Liver (tissue), 7 donors: ENCODE measurements at regions not wholly inside any gene's neighbourhood (a gene's known extent, or its start where the extent isn't known, plus 50 kb on each side); places are given as distances from the start of the nearest gene placed in this dataset.

Experiments used
- DNase-seq: peaks from one replicate; pipeline ENCODE4 v3.0.0-alpha.2; 2017; ENCODE audit warnings: low spot score
- H3K27ac ChIP-seq, 2 donors: one replicate each; pipeline ENCODE4 v1.7.0; 2013; ENCODE audit warnings: inconsistent platforms in 2 of 2, low read length in 2 of 2, control low read depth in 1 of 2, low read depth in 1 of 2, mild to moderate bottlenecking in 1 of 2
- H3K27me3 ChIP-seq, 4 donors: one replicate each; pipeline versions ENCODE4 v1.6.1 to v1.7.0; 2013; ENCODE audit warnings: low read length in 3 of 4, inconsistent platforms in 1 of 4, mild to moderate bottlenecking in 1 of 4, moderate library complexity in 1 of 4; ENCODE audit not compliant: control insufficient read depth in 4 of 4, insufficient read depth in 4 of 4
- H3K36me3 ChIP-seq, 4 donors: one replicate each; pipeline versions ENCODE4 v1.6.1 to v1.7.0; 2013; ENCODE audit warnings: low read length in 3 of 4, mild to moderate bottlenecking in 3 of 4, low read depth in 1 of 4, moderate library complexity in 1 of 4; ENCODE audit not compliant: control insufficient read depth in 4 of 4, insufficient read depth in 3 of 4
- H3K4me1 ChIP-seq, 4 donors: one replicate each; pipeline versions ENCODE4 v1.6.1 to v1.7.0; 2013; ENCODE audit warnings: low read length in 3 of 4, mild to moderate bottlenecking in 3 of 4, moderate library complexity in 1 of 4; ENCODE audit not compliant: control insufficient read depth in 4 of 4, insufficient read depth in 4 of 4
- H3K4me3 ChIP-seq, 3 donors: one replicate each; pipeline versions ENCODE4 v1.6.1 to v1.7.0; 2013; ENCODE audit warnings: low read length in 3 of 3, control low read depth in 1 of 3, low read depth in 1 of 3, mild to moderate bottlenecking in 1 of 3
- H3K9ac ChIP-seq, 2 donors: one replicate each; pipeline ENCODE4 v1.7.0; 2013; ENCODE audit warnings: low read length in 2 of 2, mild to moderate bottlenecking in 2 of 2, moderate library complexity in 2 of 2, control low read depth in 1 of 2, low read depth in 1 of 2
- H3K9me3 ChIP-seq, 4 donors: one replicate each; pipeline versions ENCODE4 v1.6.1 to v1.7.0; 2013; ENCODE audit warnings: low read length in 3 of 4; ENCODE audit not compliant: control insufficient read depth in 4 of 4
- ATF3 ChIP-seq: IDR thresholded peaks from 2 replicates; pipeline ENCODE4 v1.6.1; 2016; ENCODE audit warnings: antibody characterized with exemption
- EGR1 ChIP-seq, 2 donors: IDR thresholded peaks; 2 replicates each; pipeline ENCODE4 v1.6.1; 2016 to 2018; ENCODE audit warnings: antibody characterized with exemption in 2 of 2, low read depth in 2 of 2
- FOXA1 ChIP-seq: IDR thresholded peaks from 2 replicates; pipeline ENCODE4 v1.6.1; 2016; ENCODE audit warnings: antibody characterized with exemption
- FOXA2 ChIP-seq: IDR thresholded peaks from 2 replicates; pipeline ENCODE4 v1.6.1; 2016; ENCODE audit warnings: antibody characterized with exemption
- GABPA ChIP-seq, 2 donors: IDR thresholded peaks in 1 of 2; conservative IDR thresholded peaks in 1 of 2; 2 replicates each; pipeline ENCODE4 v1.6.1; 2016; ENCODE audit warnings: antibody characterized with exemption in 2 of 2, mild to moderate bottlenecking in 1 of 2, moderate library complexity in 1 of 2
- HNF4A ChIP-seq, 2 donors: conservative IDR thresholded peaks; 2 replicates each; pipeline ENCODE4 v1.6.1; 2016; ENCODE audit warnings: antibody characterized with exemption in 2 of 2, mild to moderate bottlenecking in 2 of 2
- HNF4G ChIP-seq: IDR thresholded peaks from 2 replicates; pipeline ENCODE4 v1.6.1; 2016; ENCODE audit warnings: antibody characterized with exemption
- JUND ChIP-seq, 2 donors: IDR thresholded peaks; 2 replicates each; pipeline ENCODE4 v1.6.1; 2016; ENCODE audit warnings: antibody characterized with exemption in 2 of 2
- MAX ChIP-seq: IDR thresholded peaks from 2 replicates; pipeline ENCODE4 v1.6.1; 2016; ENCODE audit warnings: antibody characterized with exemption
- NR2F2 ChIP-seq: IDR thresholded peaks from 2 replicates; pipeline ENCODE4 v1.6.1; 2016; ENCODE audit warnings: antibody characterized with exemption
- RAD21 ChIP-seq, 2 donors: IDR thresholded peaks; 2 replicates each; pipeline ENCODE4 v1.6.1; 2016; ENCODE audit warnings: antibody characterized with exemption in 2 of 2, mild to moderate bottlenecking in 2 of 2
- REST ChIP-seq: IDR thresholded peaks from 2 replicates; pipeline ENCODE4 v1.6.1; 2016; ENCODE audit warnings: antibody characterized with exemption, mild to moderate bottlenecking
- RXRA ChIP-seq, 2 donors: IDR thresholded peaks; 2 replicates each; pipeline ENCODE4 v1.6.1; 2017 to 2018; ENCODE audit warnings: antibody characterized with exemption in 2 of 2, mild to moderate bottlenecking in 1 of 2
- SP1 ChIP-seq: IDR thresholded peaks from 2 replicates; pipeline ENCODE4 v1.6.1; 2018; ENCODE audit warnings: antibody characterized with exemption, mild to moderate bottlenecking
- YY1 ChIP-seq: IDR thresholded peaks from 2 replicates; pipeline ENCODE4 v1.6.1; 2016; ENCODE audit warnings: antibody characterized with exemption, mild to moderate bottlenecking
- ZBTB33 ChIP-seq: IDR thresholded peaks from 2 replicates; pipeline ENCODE4 v1.6.1; 2016; ENCODE audit warnings: antibody characterized with exemption
- WGBS: extraction: QIAGEN DNeasy Blood & Tissue Kit; methylation state at CpG from one replicate; pipeline ENCODE4 v1.1.7; 2013; 5-methylcytosine and 5-hydroxymethylcytosine counted together
- donor health status: healthy.
- donor health status: healthy.
- donor health status: healthy.
- donor health status: healthy.

- H3K4me1 ChIP-seq = no peaks in the 10 kb centered on the region
- H3K36me3 ChIP-seq = no peaks in the 10 kb centered on the region
- H3K27ac ChIP-seq = no peak overlapping the region
- H3K27me3 ChIP-seq = no peaks in the 10 kb centered on the region
- no peak overlapping the region for H3K4me3 ChIP-seq
- DNase-seq = no peak
- no peak overlapping the region for H3K9ac ChIP-seq
- H3K9me3 ChIP-seq = no peaks in the 10 kb centered on the region
- WGBS = 65% methylated on average over 3 of the region's 3 CpGs
- TF ChIP-seq YY1 (no peak), HNF4G (no peak), SP1 (no peak), EGR1 (IDR thresholded peaks at IDR 0.05; ENCODE audit: low read depth in 2 of 2) (no peak)
Observed at GRCh38 chr7:89495704-89496103, 658.6 kb upstream of the STEAP1 start.

- H3K4me3 ChIP-seq = no peak overlapping the region
- H3K27me3 ChIP-seq = no peaks in the 10 kb centered on the region
- no peak for TF ChIP-seq REST
- TF ChIP-seq SP1 = no peak
- TF ChIP-seq JUND (IDR thresholded peaks at IDR 0.05) = no peak
- TF ChIP-seq HNF4A (conservative IDR thresholded peaks at IDR 0.05) = no peak
- TF ChIP-seq ATF3 = no peak
- TF ChIP-seq EGR1 (IDR thresholded peaks at IDR 0.05; ENCODE audit: low read depth in 2 of 2) = no peak
- no peak for TF ChIP-seq YY1
- TF ChIP-seq FOXA1 = no peak
- TF ChIP-seq HNF4G = no peak
- no peak for TF ChIP-seq MAX
- no peak for TF ChIP-seq ZBTB33
- TF ChIP-seq RAD21 (IDR thresholded peaks at IDR 0.05) = no peak
- no peak for TF ChIP-seq FOXA2
- no peak for TF ChIP-seq RXRA (IDR thresholded peaks at IDR 0.05)
- no peak for TF ChIP-seq GABPA (IDR thresholded peaks at IDR 0.05 in 1 of 2, conservative IDR thresholded peaks at IDR 0.05 in 1 of 2)
- TF ChIP-seq NR2F2 = no peak
- 60% methylated on average over 2 of the region's 2 CpGs for WGBS
- H3K4me1 ChIP-seq = no peaks in the 10 kb centered on the region
- no peak for DNase-seq
- H3K9me3 ChIP-seq = no peaks in the 10 kb centered on the region
- H3K9ac ChIP-seq = no peak overlapping the region
- no peak overlapping the region for H3K27ac ChIP-seq
- no peaks in the 10 kb centered on the region for H3K36me3 ChIP-seq
Observed at GRCh38 chr7:89500084-89500483, 654.2 kb upstream of the STEAP1 start.
